Osteoblast (primary cell): ENCODE measurements at regions not wholly inside any gene's neighbourhood (a gene's known extent, or its start where the extent isn't known, plus 50 kb on each side); places are given as distances from the start of the nearest gene placed in this dataset.

ENCODE experiments used
- DNase-seq: peaks from one replicate; pipeline ENCODE4 v3.0.0; 2011; ENCODE audit warnings: low spot score, mixed read lengths; ENCODE audit not compliant: insufficient read length; ENCODE audit errors: missing footprints
- H2AFZ ChIP-seq: 2 replicates; pipeline ENCODE4 v1.6.0; 2011; ENCODE audit warnings: mild to moderate bottlenecking, low read length
- H3K27ac ChIP-seq: 2 replicates; pipeline ENCODE4 v1.5.1; 2011; ENCODE audit warnings: mild to moderate bottlenecking, low read depth, low read length, moderate library complexity
- H3K27me3 ChIP-seq: 2 replicates; pipeline ENCODE4 v1.6.0; 2012; ENCODE audit warnings: mild to moderate bottlenecking, control low read depth, inconsistent platforms, low read length, moderate library complexity; ENCODE audit not compliant: insufficient read depth
- H3K36me3 ChIP-seq: 2 replicates; pipeline ENCODE4 v1.5.1; 2011; ENCODE audit warnings: mild to moderate bottlenecking, low read length, control low read depth, moderate library complexity; ENCODE audit not compliant: insufficient read depth
- H3K4me1 ChIP-seq: 2 replicates; pipeline ENCODE4 v1.5.1; 2011; ENCODE audit warnings: mild to moderate bottlenecking, low read length, control low read depth, moderate library complexity; ENCODE audit not compliant: insufficient read depth
- H3K4me2 ChIP-seq: 2 replicates; pipeline ENCODE4 v1.6.0; 2011; ENCODE audit warnings: mild to moderate bottlenecking, low read length; ENCODE audit not compliant: insufficient read depth
- H3K4me3 ChIP-seq: fragments of 200-600 bp; sonication (generic); 3 replicates; pipeline ENCODE4 v1.5.1; 2012; ENCODE audit warnings: mild to moderate bottlenecking, low read length, inconsistent platforms; ENCODE audit not compliant: insufficient read depth
- H3K79me2 ChIP-seq: 2 replicates; pipeline ENCODE4 v1.6.0; 2012; ENCODE audit warnings: mild to moderate bottlenecking, low read length, control low read depth, inconsistent platforms; ENCODE audit not compliant: insufficient read depth
- H3K9me3 ChIP-seq: 2 replicates; pipeline ENCODE4 v1.5.1; 2011; ENCODE audit warnings: low read depth, low read length, control low read depth
- H4K20me1 ChIP-seq: 2 replicates; pipeline ENCODE4 v1.6.0; 2012; ENCODE audit warnings: mild to moderate bottlenecking, low read length, control low read depth; ENCODE audit not compliant: insufficient read depth
- TF ChIP-seq, protein P1 (sequence below): IDR thresholded peaks from 2 replicates; pipeline ENCODE4 v1.5.1; 2011; ENCODE audit warnings: mild to moderate bottlenecking, low read depth, low read length, moderate library complexity; ENCODE audit errors: extremely low read depth

DNA sequence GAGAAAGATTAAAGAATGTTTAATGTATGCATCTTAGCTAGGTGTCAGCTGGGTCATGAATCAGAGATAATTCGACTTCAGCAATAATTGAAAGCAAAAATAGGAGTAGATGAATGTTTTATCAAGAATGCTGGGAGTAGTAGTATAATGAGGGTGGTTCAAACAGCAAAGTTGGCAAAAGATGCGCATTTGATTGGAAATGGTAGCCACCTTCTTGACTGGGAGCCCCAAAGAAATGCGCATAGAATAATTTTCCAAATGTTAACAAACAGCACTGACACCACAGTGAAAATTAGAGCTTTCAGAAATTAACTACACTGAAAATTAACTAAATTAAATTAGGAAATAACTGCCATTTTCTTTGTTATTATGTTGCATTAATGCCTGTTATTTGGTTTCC, 195.8 kb downstream of the TUSC7 start:
- Histone ChIP-seq H3K4me2 (no peak overlapping the region), H3K27ac (no peak overlapping the region), H3K4me3 (no peak overlapping the region), H2AFZ (no peak overlapping the region), H3K27me3 (no peaks in the 10 kb centered on the region), H4K20me1 (no peaks in the 10 kb centered on the region), H3K9me3 (no peaks in the 10 kb centered on the region), H3K79me2 (no peaks in the 10 kb centered on the region), H3K4me1 (no peaks in the 10 kb centered on the region), H3K36me3 (no peaks in the 10 kb centered on the region)
- TF ChIP-seq, protein P1, sequence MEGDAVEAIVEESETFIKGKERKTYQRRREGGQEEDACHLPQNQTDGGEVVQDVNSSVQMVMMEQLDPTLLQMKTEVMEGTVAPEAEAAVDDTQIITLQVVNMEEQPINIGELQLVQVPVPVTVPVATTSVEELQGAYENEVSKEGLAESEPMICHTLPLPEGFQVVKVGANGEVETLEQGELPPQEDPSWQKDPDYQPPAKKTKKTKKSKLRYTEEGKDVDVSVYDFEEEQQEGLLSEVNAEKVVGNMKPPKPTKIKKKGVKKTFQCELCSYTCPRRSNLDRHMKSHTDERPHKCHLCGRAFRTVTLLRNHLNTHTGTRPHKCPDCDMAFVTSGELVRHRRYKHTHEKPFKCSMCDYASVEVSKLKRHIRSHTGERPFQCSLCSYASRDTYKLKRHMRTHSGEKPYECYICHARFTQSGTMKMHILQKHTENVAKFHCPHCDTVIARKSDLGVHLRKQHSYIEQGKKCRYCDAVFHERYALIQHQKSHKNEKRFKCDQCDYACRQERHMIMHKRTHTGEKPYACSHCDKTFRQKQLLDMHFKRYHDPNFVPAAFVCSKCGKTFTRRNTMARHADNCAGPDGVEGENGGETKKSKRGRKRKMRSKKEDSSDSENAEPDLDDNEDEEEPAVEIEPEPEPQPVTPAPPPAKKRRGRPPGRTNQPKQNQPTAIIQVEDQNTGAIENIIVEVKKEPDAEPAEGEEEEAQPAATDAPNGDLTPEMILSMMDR: no peak
- DNase-seq: no peak

DNA sequence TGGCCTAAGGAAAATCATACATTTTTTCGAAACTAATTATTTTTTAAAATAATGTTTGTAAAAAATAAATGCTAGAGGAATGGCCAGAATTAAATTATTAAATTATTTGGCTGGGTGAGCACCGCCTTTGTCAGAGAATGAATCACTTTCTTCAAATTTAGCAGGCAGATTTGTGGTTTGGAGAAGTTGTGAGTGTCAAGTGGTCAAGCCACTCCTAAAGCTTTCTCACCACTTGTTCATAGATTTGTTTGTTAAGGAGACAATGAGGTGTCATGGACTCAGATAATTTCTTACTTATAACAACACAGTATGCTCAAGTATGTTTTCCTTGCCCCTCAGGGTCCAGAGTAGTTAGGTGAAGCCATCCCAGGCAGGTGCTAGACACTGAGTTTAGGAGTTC, 196.2 kb downstream of the TUSC7 start:
- H3K4me1 ChIP-seq: no peaks in the 10 kb centered on the region
- H3K27ac ChIP-seq: no peak overlapping the region
- no peak for DNase-seq
- H4K20me1 ChIP-seq: no peaks in the 10 kb centered on the region
- no peaks in the 10 kb centered on the region for H3K9me3 ChIP-seq
- no peak overlapping the region for H3K4me3 ChIP-seq
- H3K4me2 ChIP-seq: no peak overlapping the region
- no peaks in the 10 kb centered on the region for H3K36me3 ChIP-seq
- H3K79me2 ChIP-seq: no peaks in the 10 kb centered on the region
- no peak overlapping the region for H2AFZ ChIP-seq
- H3K27me3 ChIP-seq: no peaks in the 10 kb centered on the region
- TF ChIP-seq, protein P1: no peak

DNA sequence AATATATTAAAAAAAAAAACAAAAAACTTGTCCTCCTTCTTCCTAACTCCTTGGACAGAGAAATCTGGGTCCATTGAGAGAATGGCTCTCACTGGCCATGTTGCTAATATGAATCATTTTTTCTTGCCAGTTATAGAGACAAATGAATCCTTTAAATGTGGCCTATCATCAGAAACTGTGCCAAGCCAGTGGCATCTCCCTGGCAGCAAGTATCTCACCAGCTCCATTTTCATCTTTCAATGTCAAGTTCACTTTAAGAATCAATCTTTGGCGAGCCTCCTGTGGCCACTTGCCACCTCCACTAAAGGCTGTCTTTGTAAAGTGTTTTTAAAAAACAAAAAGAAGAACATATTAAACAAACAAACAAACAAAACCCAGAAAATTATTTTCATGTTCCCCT, 202.5 kb downstream of the TUSC7 start:
- H3K79me2 ChIP-seq: no peaks in the 10 kb centered on the region
- no peaks in the 10 kb centered on the region for H3K9me3 ChIP-seq
- H3K27me3 ChIP-seq: no peaks in the 10 kb centered on the region
- H2AFZ ChIP-seq: no peak overlapping the region
- no peaks in the 10 kb centered on the region for H3K4me1 ChIP-seq
- DNase-seq: no peak
- no peaks in the 10 kb centered on the region for H3K36me3 ChIP-seq
- no peaks in the 10 kb centered on the region for H4K20me1 ChIP-seq
- H3K27ac ChIP-seq: no peak overlapping the region
- TF ChIP-seq, protein P1: no peak
- no peak overlapping the region for H3K4me3 ChIP-seq
- H3K4me2 ChIP-seq: no peak overlapping the region

DNA sequence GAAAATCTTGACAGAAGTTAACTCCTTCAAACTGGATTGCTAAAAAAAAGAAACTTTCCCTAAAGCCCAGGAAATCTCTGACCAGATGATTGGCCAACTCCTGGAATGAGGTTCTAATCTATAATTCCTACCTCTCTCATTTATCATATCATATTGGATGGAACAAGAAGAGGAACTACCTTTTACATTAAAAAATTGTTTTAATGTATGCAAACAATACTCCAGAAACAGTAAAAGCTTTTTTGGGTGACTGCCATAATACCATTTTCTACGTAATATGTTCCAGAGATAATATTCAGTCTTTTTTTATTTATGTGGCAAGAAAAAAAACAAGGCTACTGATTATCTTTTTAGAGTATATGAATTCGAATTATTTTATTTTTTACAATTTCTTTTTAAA, 204.4 kb downstream of the TUSC7 start:
- no peaks in the 10 kb centered on the region for H3K4me1 ChIP-seq
- H3K36me3 ChIP-seq: no peaks in the 10 kb centered on the region
- no peaks in the 10 kb centered on the region for H3K27me3 ChIP-seq
- H3K4me3 ChIP-seq: no peak overlapping the region
- H4K20me1 ChIP-seq: no peaks in the 10 kb centered on the region
- H2AFZ ChIP-seq: no peak overlapping the region
- TF ChIP-seq, protein P1: no peak
- no peak for DNase-seq
- H3K79me2 ChIP-seq: no peaks in the 10 kb centered on the region
- no peaks in the 10 kb centered on the region for H3K9me3 ChIP-seq
- no peak overlapping the region for H3K4me2 ChIP-seq
- no peak overlapping the region for H3K27ac ChIP-seq
